ENCODE measurements at regions not wholly inside any gene's neighbourhood (a gene's known extent, or its start where the extent isn't known, plus 50 kb on each side); places are given as distances from the start of the nearest gene placed in this dataset.
"Not testable (repeated sequence)": the region's sequence is repeated elsewhere in the genome, so short reads cannot be mapped to it uniquely, and the experiment has no call there.

- Histone ChIP-seq H3K4me1 (peaks cover 0 to 8% (median 0%) of the 10 kb centered on the region in 4 donors), H3K27me3 (no peaks in the 10 kb centered on the region), H3K4me3 (no peak overlapping the region), H3K36me3 (peaks cover 0 to 11% (median 3%) of the 10 kb centered on the region in 3 donors), H3K27ac (no peak overlapping the region), H3K9me3 (no peaks in the 10 kb centered on the region)
- intact Hi-C loops (cut with DNase I; ENCODE audit: low total_unique reads): no loop called here
- DNase-seq: no peak
- TF ChIP-seq, protein P1, sequence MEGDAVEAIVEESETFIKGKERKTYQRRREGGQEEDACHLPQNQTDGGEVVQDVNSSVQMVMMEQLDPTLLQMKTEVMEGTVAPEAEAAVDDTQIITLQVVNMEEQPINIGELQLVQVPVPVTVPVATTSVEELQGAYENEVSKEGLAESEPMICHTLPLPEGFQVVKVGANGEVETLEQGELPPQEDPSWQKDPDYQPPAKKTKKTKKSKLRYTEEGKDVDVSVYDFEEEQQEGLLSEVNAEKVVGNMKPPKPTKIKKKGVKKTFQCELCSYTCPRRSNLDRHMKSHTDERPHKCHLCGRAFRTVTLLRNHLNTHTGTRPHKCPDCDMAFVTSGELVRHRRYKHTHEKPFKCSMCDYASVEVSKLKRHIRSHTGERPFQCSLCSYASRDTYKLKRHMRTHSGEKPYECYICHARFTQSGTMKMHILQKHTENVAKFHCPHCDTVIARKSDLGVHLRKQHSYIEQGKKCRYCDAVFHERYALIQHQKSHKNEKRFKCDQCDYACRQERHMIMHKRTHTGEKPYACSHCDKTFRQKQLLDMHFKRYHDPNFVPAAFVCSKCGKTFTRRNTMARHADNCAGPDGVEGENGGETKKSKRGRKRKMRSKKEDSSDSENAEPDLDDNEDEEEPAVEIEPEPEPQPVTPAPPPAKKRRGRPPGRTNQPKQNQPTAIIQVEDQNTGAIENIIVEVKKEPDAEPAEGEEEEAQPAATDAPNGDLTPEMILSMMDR (IDR thresholded peaks at IDR 0.05): no peak
Observed at GRCh38 chr1:232422098-232422497, 207.8 kb downstream of the SIPA1L2 start.

- no peaks in the 10 kb centered on the region for H3K9me3 ChIP-seq
- H3K4me3 ChIP-seq: no peak overlapping the region
- H3K27me3 ChIP-seq: no peaks in the 10 kb centered on the region
- TF ChIP-seq, protein P1 (IDR thresholded peaks at IDR 0.05): no peak
- intact Hi-C loops (cut with DNase I; ENCODE audit: low total_unique reads): no loop called here
- DNase-seq: no peak
- no peak overlapping the region for H3K27ac ChIP-seq
- H3K36me3 ChIP-seq: peaks cover 0 to 11% (median 3%) of the 10 kb centered on the region in 3 donors
- H3K4me1 ChIP-seq: peaks cover 0 to 9% (median 1%) of the 10 kb centered on the region in 4 donors
Observed at GRCh38 chr1:232421143-232421796, 208.7 kb downstream of the SIPA1L2 start.

DNA sequence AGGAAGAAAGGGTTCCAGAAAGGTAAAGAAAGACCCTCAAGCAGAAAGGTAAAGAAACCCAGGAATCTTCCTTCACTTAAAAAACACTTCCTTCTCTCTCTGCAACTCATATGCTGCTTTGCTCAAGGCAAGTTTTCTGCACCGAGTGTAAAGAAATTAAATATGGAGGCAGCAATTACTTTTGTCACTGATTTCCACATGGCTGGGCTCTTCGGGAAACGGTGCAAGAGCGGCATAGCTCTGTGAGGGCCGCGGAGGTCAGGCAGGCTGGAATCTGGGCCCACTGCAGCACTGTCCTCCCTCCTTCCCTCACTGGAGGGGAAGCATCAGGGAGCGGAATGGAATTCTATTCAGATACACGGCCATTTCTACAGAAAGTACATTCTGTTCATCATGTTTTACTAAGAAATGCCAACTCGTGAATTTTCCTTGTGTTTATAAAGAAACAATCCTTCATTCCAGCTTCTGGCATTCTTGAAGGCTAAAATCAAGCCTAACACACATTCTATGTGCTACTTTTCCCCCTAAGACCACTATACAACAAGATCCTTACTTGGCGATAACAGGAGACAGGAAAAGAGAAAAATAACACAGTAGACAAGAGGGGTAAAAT, 212.2 kb downstream of the SIPA1L2 start:
- no peak overlapping the region for H3K27ac ChIP-seq
- no peak for DNase-seq
- H3K9me3 ChIP-seq: no peaks in the 10 kb centered on the region
- peaks cover 0 to 20% (median 5%) of the 10 kb centered on the region in 4 donors for H3K4me1 ChIP-seq
- intact Hi-C loops (cut with DNase I; ENCODE audit: low total_unique reads): no loop called here
- H3K27me3 ChIP-seq: no peaks in the 10 kb centered on the region
- TF ChIP-seq, protein P1 (IDR thresholded peaks at IDR 0.05): no peak
- peaks cover 0 to 20% (median 6%) of the 10 kb centered on the region in 3 donors for H3K36me3 ChIP-seq
- H3K4me3 ChIP-seq: no peak overlapping the region

GRCh38 chr1:232416026-232416568, 213.8 kb downstream of the SIPA1L2 start:
- Histone ChIP-seq H3K36me3 (peaks cover 0 to 20% (median 7%) of the 10 kb centered on the region in 3 donors), H3K9me3 (no peaks in the 10 kb centered on the region), H3K4me1 (peaks cover 0 to 20% (median 5%) of the 10 kb centered on the region in 4 donors), H3K27ac (peak overlapping the region in 1 of 2 donors; percentile 51), H3K27me3 (no peaks in the 10 kb centered on the region), H3K4me3 (peak overlapping the region in 1 of 2 donors; percentile 42)
- intact Hi-C loops (cut with DNase I; ENCODE audit: low total_unique reads): no loop called here
- DNase-seq: no peak
- TF ChIP-seq, protein P1 (IDR thresholded peaks at IDR 0.05): no peak

DNA sequence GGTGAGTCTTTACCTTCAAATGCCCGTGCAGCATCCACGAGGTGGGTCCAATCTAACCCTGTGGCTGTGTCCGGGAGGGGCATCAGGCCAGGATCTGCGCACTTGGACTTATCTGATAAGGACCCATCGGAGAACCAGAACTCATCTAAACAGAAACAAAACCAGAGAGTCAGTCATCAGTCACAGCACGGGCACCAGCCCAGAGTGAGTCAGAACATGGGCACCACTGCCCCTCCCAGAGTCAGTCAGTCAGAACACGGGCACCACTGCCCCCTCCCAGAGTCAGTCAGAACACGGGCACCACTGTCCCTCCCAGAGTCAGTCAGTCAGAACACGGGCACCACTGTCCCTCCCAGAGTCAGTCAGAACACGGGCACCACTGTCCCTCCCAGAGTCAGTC, 214.5 kb downstream of the SIPA1L2 start:
- H3K36me3 ChIP-seq: peaks cover 0 to 20% (median 13%) of the 10 kb centered on the region in 3 donors
- peak overlapping the region; percentile 52 to 54 for H3K27ac ChIP-seq
- H3K4me3 ChIP-seq: peak overlapping the region; percentile 42 to 48
- H3K27me3 ChIP-seq; intact Hi-C loops (cut with DNase I; ENCODE audit: low total_unique reads); H3K9me3 ChIP-seq: not testable (repeated sequence)
- H3K4me1 ChIP-seq: peaks cover 0 to 20% (median 5%) of the 10 kb centered on the region in 4 donors
- DNase-seq: peak in 1 of 2 donors; percentile 74

GRCh38 chr1:232414100-232414499, 215.8 kb downstream of the SIPA1L2 start:
- H3K4me1 ChIP-seq: peaks cover 0 to 20% (median 5%) of the 10 kb centered on the region in 4 donors
- H3K27ac ChIP-seq: no peak overlapping the region
- H3K9me3 ChIP-seq: peaks cover 0 to 5% (median 0%) of the 10 kb centered on the region in 3 donors
- intact Hi-C loops (cut with DNase I; ENCODE audit: low total_unique reads): no loop called here
- H3K4me3 ChIP-seq: no peak overlapping the region
- no peaks in the 10 kb centered on the region for H3K27me3 ChIP-seq
- H3K36me3 ChIP-seq: peaks cover 0 to 20% (median 13%) of the 10 kb centered on the region in 3 donors
- TF ChIP-seq, protein P1 (IDR thresholded peaks at IDR 0.05): no peak
- DNase-seq: no peak

Data from tibial artery (tissue), 4 donors.